GM12878 (cell line): ENCODE measurements at regions not wholly inside any gene's neighbourhood (a gene's known extent, or its start where the extent isn't known, plus 50 kb on each side); places are given as distances from the start of the nearest gene placed in this dataset.
"Not testable (repeated sequence)": the region's sequence is repeated elsewhere in the genome, so short reads cannot be mapped to it uniquely, and the experiment has no call there.

Experiments used
- ATAC-seq: fragments of 200-7000 bp; cut with Tn5 transposase; 3 replicates; pipeline ENCODE4 v1.9.1; 2020; ENCODE audit warnings: mild to moderate bottlenecking, moderate library complexity
- BruUV-seq: library from RNA; stranded (reverse); fragments of 400-500 nt; replicated peaks from 2 replicates; lab custom pipeline; 2021; lab: Mats Ljungman, UMichigan
- CTCF ChIA-PET: fragments of 300-600 bp; sonication (Branson Sonifier 250); formaldehyde crosslinking; extraction: SDS; loops from one replicate; lab custom pipeline; 2021; ENCODE audit warnings: inconsistent platforms; lab: Yijun Ruan, JAX
- POLR2A ChIA-PET: fragments of 350-600 bp; formaldehyde crosslinking; extraction: SDS; loops from one replicate; lab custom pipeline; 2021; ENCODE audit warnings: inconsistent platforms; lab: Charles Lee
- RAD21 ChIA-PET: fragments of 300-600 bp; sonication (Branson Sonifier 250); formaldehyde crosslinking; loops from one replicate; lab custom pipeline; 2023; ENCODE audit warnings: antibody characterized with exemption; ENCODE audit not compliant: unreplicated experiment; lab: Charles Lee
- SMC1A ChIA-PET: fragments of 300-600 bp; sonication (Branson Sonifier 250); formaldehyde crosslinking; loops from one replicate; lab custom pipeline; 2023; ENCODE audit not compliant: unreplicated experiment, uncharacterized antibody; lab: Charles Lee
- DNase-seq: peaks from one replicate; pipeline ENCODE4 v3.0.0-alpha.2; 2011; ENCODE audit warnings: low read depth, low spot score
- FAIRE-seq: peaks from 3 replicates; lab custom pipeline; 2011; peaks lifted over from hg19 to GRCh38; lab: Jason Lieb, UNC
- H2AFZ ChIP-seq: 2 replicates; pipeline ENCODE4 v1.6.0; 2011; ENCODE audit warnings: low read depth, low read length, control low read depth; ENCODE audit not compliant: control insufficient read depth
- H3K27ac ChIP-seq: 2 replicates; pipeline ENCODE4 v1.5.1; 2011; ENCODE audit warnings: control low read depth; ENCODE audit not compliant: control insufficient read depth, insufficient read depth
- H3K27me3 ChIP-seq, 2 experiments: replicated peaks in 1 of 2; 2 replicates each; pipeline versions ENCODE4 v1.6.0 to v1.6.1; 2011; ENCODE audit warnings: low read length in 1 of 2; ENCODE audit not compliant: control insufficient read depth in 2 of 2, insufficient read depth in 2 of 2
- H3K36me3 ChIP-seq, 2 experiments: 2 replicates each; pipeline ENCODE4 v1.5.1; 2011; ENCODE audit warnings: low read length in 1 of 2; ENCODE audit not compliant: control insufficient read depth in 2 of 2, insufficient read depth in 2 of 2
- H3K4me1 ChIP-seq: 2 replicates; pipeline ENCODE4 v1.6.1; 2011; ENCODE audit warnings: mild to moderate bottlenecking, low read length, moderate library complexity, mixed read lengths; ENCODE audit not compliant: control insufficient read depth, insufficient read depth
- H3K4me2 ChIP-seq: 2 replicates; pipeline ENCODE4 v1.6.0; 2011; ENCODE audit warnings: control low read depth; ENCODE audit not compliant: control insufficient read depth, insufficient read depth
- H3K4me3 ChIP-seq: fragments of 200-600 bp; sonication (generic); 2 replicates; pipeline ENCODE4 v1.5.1; 2016
- H3K79me2 ChIP-seq: 2 replicates; pipeline ENCODE4 v1.6.0; 2011; ENCODE audit warnings: low read length; ENCODE audit not compliant: control insufficient read depth, insufficient read depth
- H3K9ac ChIP-seq: 2 replicates; pipeline ENCODE4 v1.8.0; 2011; ENCODE audit warnings: low read length, control low read depth, mixed read lengths; ENCODE audit not compliant: control insufficient read depth, insufficient read depth
- H3K9me3 ChIP-seq: replicated peaks from 3 replicates; pipeline ENCODE4 v1.5.1; 2011; ENCODE audit warnings: mild to moderate bottlenecking, low read length; ENCODE audit not compliant: control insufficient read depth, insufficient read depth
- H4K20me1 ChIP-seq: 2 replicates; pipeline ENCODE4 v1.6.0; 2011; ENCODE audit not compliant: control insufficient read depth, insufficient read depth
- ATF3 ChIP-seq: IDR thresholded peaks from 2 replicates; pipeline ENCODE4 v1.6.1; 2011; ENCODE audit warnings: low read depth, mild to moderate bottlenecking, low read length, moderate library complexity, borderline replicate concordance; ENCODE audit errors: extremely low read depth
- BRCA1 ChIP-seq: IDR thresholded peaks from 2 replicates; pipeline ENCODE4 v1.6.1; 2011; ENCODE audit warnings: low read depth, low read length, improper control_type of control experiment
- CTCF ChIP-seq, 3 experiments: IDR thresholded peaks in 2 of 3; conservative IDR thresholded peaks in 1 of 3; 2 replicates each; pipeline ENCODE4 v1.5.1; 2011; ENCODE audit warnings: low read depth in 3 of 3, low read length in 3 of 3, mild to moderate bottlenecking in 3 of 3, control low read depth in 2 of 3, moderate library complexity in 2 of 3, inconsistent platforms in 1 of 3, mixed read lengths in 1 of 3; ENCODE audit not compliant: control insufficient read depth in 2 of 3, insufficient read depth in 1 of 3; ENCODE audit errors: extremely low read depth in 1 of 3
- ELK1 ChIP-seq: IDR thresholded peaks from 2 replicates; pipeline ENCODE4 v1.6.1; 2012; ENCODE audit warnings: low read depth, low read length, improper control_type of control experiment
- ESRRA ChIP-seq: IDR thresholded peaks from 2 replicates; pipeline ENCODE4 v1.6.1; 2012; ENCODE audit warnings: mild to moderate bottlenecking, low read length, improper control_type of control experiment
- IKZF2 ChIP-seq, 2 experiments: fragments of 450-650 bp; IDR thresholded peaks; 2 replicates each; pipeline ENCODE4 v1.6.1; 2017; ENCODE audit warnings: mild to moderate bottlenecking in 2 of 2, moderate library complexity in 2 of 2
- MLLT1 ChIP-seq: fragments of 450-650 bp; IDR thresholded peaks from 2 replicates; pipeline ENCODE4 v1.6.1; 2016; ENCODE audit warnings: mild to moderate bottlenecking
- MTA2 ChIP-seq: fragments of 450-650 bp; IDR thresholded peaks from 2 replicates; pipeline ENCODE4 v1.6.1; 2016; ENCODE audit warnings: low read depth, mild to moderate bottlenecking, moderate library complexity
- MYB ChIP-seq: fragments of 150-350 bp; IDR thresholded peaks from 2 replicates; pipeline ENCODE4 v1.6.1; 2014; ENCODE audit warnings: mild to moderate bottlenecking, low read depth, low read length, borderline replicate concordance
- SMC3 ChIP-seq: IDR thresholded peaks from 2 replicates; pipeline ENCODE4 v1.6.1; 2011; ENCODE audit warnings: low read length, improper control_type of control experiment, borderline replicate concordance
- TCF7 ChIP-seq: IDR thresholded peaks from 2 replicates; pipeline ENCODE4 v1.6.1; 2014; ENCODE audit warnings: antibody characterized with exemption, borderline replicate concordance
- USF2 ChIP-seq: IDR thresholded peaks from 2 replicates; pipeline ENCODE4 v1.6.1; 2011; ENCODE audit warnings: low read depth, low read length, improper control_type of control experiment, borderline replicate concordance
- WGBS: methylation state at CpG from one replicate; pipeline ENCODE4 v1.1.6; 2016; ENCODE audit warnings: low lambda C conversion rate; ENCODE audit not compliant: insufficient replicate concordance, insufficient coverage; ENCODE audit errors: missing lambda C conversion rate; 5-methylcytosine and 5-hydroxymethylcytosine counted together
- in situ Hi-C: fragments of 300-500 bp; cut with MboI; formaldehyde crosslinking; loops from 9 replicates; pipeline ENCODE4 v1.14.3; 2018; ENCODE audit warnings: mixed read lengths
- intact Hi-C: fragments of 100-400 bp; cut with micrococcal nuclease; formaldehyde crosslinking; loops from one replicate; pipeline ENCODE4 v1.14.2; 2022; ENCODE audit not compliant: unreplicated experiment

GRCh38 chr14:97167577-97167976, 370.4 kb downstream of the VRK1 start:
- H2AFZ ChIP-seq, H3K79me2 ChIP-seq, H3K9me3 ChIP-seq, H3K36me3 ChIP-seq, H3K9ac ChIP-seq, RAD21 ChIA-PET, BruUV-seq, FAIRE-seq, ATAC-seq, H3K4me2 ChIP-seq, intact Hi-C loops, SMC1A ChIA-PET, CTCF ChIA-PET, in situ Hi-C loops, POLR2A ChIA-PET, H3K4me3 ChIP-seq, DNase-seq, H3K27me3 ChIP-seq, H3K4me1 ChIP-seq, H4K20me1 ChIP-seq, H3K27ac ChIP-seq: not testable (repeated sequence)
- WGBS: 82% methylated on average over 3 of the region's 3 CpGs

- Histone ChIP-seq H3K79me2 (no peaks in the 10 kb centered on the region), H3K4me2 (no peak overlapping the region), H3K36me3 (no peaks in the 10 kb centered on the region), H3K4me1 (no peaks in the 10 kb centered on the region), H3K9ac (no peak overlapping the region), H3K4me3 (no peak overlapping the region), H3K9me3 (no peaks in the 10 kb centered on the region; the same call in 2 of the 3 replicates), H3K27ac (no peak overlapping the region), H3K27me3 (no peaks in the 10 kb centered on the region), H2AFZ (no peak overlapping the region), H4K20me1 (no peaks in the 10 kb centered on the region)
- ChIA-PET SMC1A (no interaction called here), RAD21 (no interaction called here), CTCF (no interaction called here), POLR2A (no interaction called here)
- no peak for ATAC-seq
- no TSS peak for BruUV-seq
- in situ Hi-C loops: no loop called here
- FAIRE-seq: no peak
- intact Hi-C loops: loop anchor here (10.0 kb wide), 1 partner anchor 212 kb away; no protein-coding TSS in a partner anchor
- DNase-seq: no peak
- WGBS: 66% methylated on average over 2 of the region's 2 CpGs
- TF ChIP-seq MYB (no peak), BRCA1 (no peak), SMC3 (no peak), MLLT1 (no peak), ESRRA (no peak), USF2 (no peak), ELK1 (no peak), CTCF (IDR thresholded peaks at IDR 0.05 in 2 of 3, conservative IDR thresholded peaks at IDR 0.05 in 1 of 3; ENCODE audit: control insufficient read depth in 2 of 3, extremely low read depth in 1 of 3, insufficient read depth in 1 of 3, low read depth in 3 of 3, low read length in 3 of 3) (no peak), ATF3 (no peak), IKZF2 (IDR thresholded peaks at IDR 0.05) (no peak), MTA2 (no peak), TCF7 (no peak)
Observed at GRCh38 chr14:97172644-97173043, 375.5 kb downstream of the VRK1 start.
